Loucy (cell line): ENCODE measurements at regions not wholly inside any gene's neighbourhood (a gene's known extent, or its start where the extent isn't known, plus 50 kb on each side); places are given as distances from the start of the nearest gene placed in this dataset.

ENCODE experiments used
- H2AFZ ChIP-seq: fragments of 200-600 bp; sonication (generic); 2 replicates; pipeline ENCODE4 v1.6.0; 2016; ENCODE audit warnings: antibody characterized with exemption, mild to moderate bottlenecking, low read length, moderate library complexity
- H3F3A ChIP-seq: fragments of 200-600 bp; 2 replicates; pipeline ENCODE4 v1.6.0; 2016; ENCODE audit warnings: antibody characterized with exemption, low read depth, mild to moderate bottlenecking
- H3K27me3 ChIP-seq: fragments of 200-600 bp; sonication (generic); 2 replicates; pipeline ENCODE4 v1.6.1; 2014; ENCODE audit warnings: low read length, mild to moderate bottlenecking; ENCODE audit not compliant: insufficient read depth, poor library complexity, severe bottlenecking
- H3K36me3 ChIP-seq: fragments of 200-600 bp; sonication (generic); 2 replicates; pipeline ENCODE4 v1.6.1; 2016; ENCODE audit warnings: low read length; ENCODE audit not compliant: insufficient read depth
- H3K4me1 ChIP-seq: fragments of 200-600 bp; sonication (generic); 2 replicates; pipeline ENCODE4 v1.5.1; 2014; ENCODE audit warnings: low read length, mild to moderate bottlenecking; ENCODE audit not compliant: insufficient read depth, poor library complexity, severe bottlenecking
- H3K4me2 ChIP-seq: fragments of 200-600 bp; sonication (generic); 2 replicates; pipeline ENCODE4 v1.6.0; 2014; ENCODE audit warnings: antibody characterized with exemption, low read length, low read depth, mild to moderate bottlenecking; ENCODE audit not compliant: poor library complexity, severe bottlenecking
- H3K4me3 ChIP-seq: fragments of 200-600 bp; sonication (generic); 2 replicates; pipeline ENCODE4 v1.5.1; 2014; ENCODE audit warnings: low read length, mild to moderate bottlenecking, mixed read lengths; ENCODE audit not compliant: poor library complexity, severe bottlenecking
- H3K79me2 ChIP-seq: fragments of 200-600 bp; sonication (generic); 2 replicates; pipeline ENCODE4 v1.6.1; 2014; ENCODE audit warnings: low read length; ENCODE audit not compliant: insufficient read depth
- H3K9ac ChIP-seq: fragments of 200-600 bp; sonication (generic); 2 replicates; pipeline ENCODE4 v1.6.0; 2014; ENCODE audit warnings: mild to moderate bottlenecking, low read depth, low read length, moderate library complexity; ENCODE audit not compliant: poor library complexity, severe bottlenecking
- H3K9me2 ChIP-seq: fragments of 200-600 bp; sonication (generic); replicated peaks from 2 replicates; pipeline ENCODE4 v1.6.1; 2016; ENCODE audit warnings: low read depth, low read length, mixed read lengths
- H3K9me3 ChIP-seq: fragments of 200-600 bp; sonication (generic); 2 replicates; pipeline ENCODE4 v1.6.1; 2014; ENCODE audit warnings: mild to moderate bottlenecking, antibody characterized with exemption, low read length, low read depth; ENCODE audit not compliant: insufficient read depth
- H4K20me1 ChIP-seq: fragments of 200-600 bp; sonication (generic); 2 replicates; pipeline ENCODE4 v1.6.0; 2014; ENCODE audit warnings: antibody characterized with exemption, low read length, mild to moderate bottlenecking; ENCODE audit not compliant: insufficient read depth, poor library complexity, severe bottlenecking
- EZH2phosphoT487 ChIP-seq: fragments of 200-600 bp; IDR thresholded peaks from 2 replicates; pipeline ENCODE4 v1.6.1; 2018; ENCODE audit warnings: antibody characterized with exemption, mild to moderate bottlenecking, moderate library complexity, borderline replicate concordance
- TF ChIP-seq, protein P1 (sequence below): fragments of 200-600 bp; sonication (generic); conservative IDR thresholded peaks from 2 replicates; pipeline ENCODE4 v1.5.1; 2014; ENCODE audit warnings: mild to moderate bottlenecking, antibody characterized with exemption, low read length

DNA sequence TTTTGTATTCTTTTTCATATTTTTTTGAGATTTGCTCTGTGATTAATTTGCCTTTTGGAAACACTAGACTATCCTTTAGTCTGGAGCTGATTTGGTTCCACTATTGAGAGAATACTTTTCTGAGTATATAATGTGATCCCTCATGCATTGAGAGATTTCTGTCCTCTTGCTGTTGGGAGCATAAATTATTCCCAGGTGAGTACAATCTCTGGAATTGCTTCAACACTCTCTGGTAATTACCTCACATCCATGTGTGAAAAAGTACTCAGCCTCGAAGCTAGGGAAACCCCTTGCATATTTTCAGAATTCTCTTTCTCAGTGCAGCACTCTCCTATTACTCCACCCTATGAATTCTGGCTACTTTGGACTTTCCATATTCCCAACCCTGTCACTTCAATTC lies 550.0 kb downstream of the RAPGEF2 start:
- no peaks in the 10 kb centered on the region for H3K36me3 ChIP-seq
- no peak overlapping the region for H2AFZ ChIP-seq
- H3K4me3 ChIP-seq, result no peak overlapping the region
- no peaks in the 10 kb centered on the region for H3K79me2 ChIP-seq
- H3K27me3 ChIP-seq, result no peaks in the 10 kb centered on the region
- H3F3A ChIP-seq, result no peaks in the 10 kb centered on the region
- H3K4me1 ChIP-seq, result no peaks in the 10 kb centered on the region
- no peak overlapping the region for H3K4me2 ChIP-seq
- no peaks in the 10 kb centered on the region for H3K9me2 ChIP-seq
- no peaks in the 10 kb centered on the region for H4K20me1 ChIP-seq
- H3K9ac ChIP-seq, result no peak overlapping the region
- H3K9me3 ChIP-seq, result no peaks in the 10 kb centered on the region
- TF ChIP-seq, protein P1, sequence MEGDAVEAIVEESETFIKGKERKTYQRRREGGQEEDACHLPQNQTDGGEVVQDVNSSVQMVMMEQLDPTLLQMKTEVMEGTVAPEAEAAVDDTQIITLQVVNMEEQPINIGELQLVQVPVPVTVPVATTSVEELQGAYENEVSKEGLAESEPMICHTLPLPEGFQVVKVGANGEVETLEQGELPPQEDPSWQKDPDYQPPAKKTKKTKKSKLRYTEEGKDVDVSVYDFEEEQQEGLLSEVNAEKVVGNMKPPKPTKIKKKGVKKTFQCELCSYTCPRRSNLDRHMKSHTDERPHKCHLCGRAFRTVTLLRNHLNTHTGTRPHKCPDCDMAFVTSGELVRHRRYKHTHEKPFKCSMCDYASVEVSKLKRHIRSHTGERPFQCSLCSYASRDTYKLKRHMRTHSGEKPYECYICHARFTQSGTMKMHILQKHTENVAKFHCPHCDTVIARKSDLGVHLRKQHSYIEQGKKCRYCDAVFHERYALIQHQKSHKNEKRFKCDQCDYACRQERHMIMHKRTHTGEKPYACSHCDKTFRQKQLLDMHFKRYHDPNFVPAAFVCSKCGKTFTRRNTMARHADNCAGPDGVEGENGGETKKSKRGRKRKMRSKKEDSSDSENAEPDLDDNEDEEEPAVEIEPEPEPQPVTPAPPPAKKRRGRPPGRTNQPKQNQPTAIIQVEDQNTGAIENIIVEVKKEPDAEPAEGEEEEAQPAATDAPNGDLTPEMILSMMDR, result no peak
- no peak for TF ChIP-seq EZH2phosphoT487

DNA sequence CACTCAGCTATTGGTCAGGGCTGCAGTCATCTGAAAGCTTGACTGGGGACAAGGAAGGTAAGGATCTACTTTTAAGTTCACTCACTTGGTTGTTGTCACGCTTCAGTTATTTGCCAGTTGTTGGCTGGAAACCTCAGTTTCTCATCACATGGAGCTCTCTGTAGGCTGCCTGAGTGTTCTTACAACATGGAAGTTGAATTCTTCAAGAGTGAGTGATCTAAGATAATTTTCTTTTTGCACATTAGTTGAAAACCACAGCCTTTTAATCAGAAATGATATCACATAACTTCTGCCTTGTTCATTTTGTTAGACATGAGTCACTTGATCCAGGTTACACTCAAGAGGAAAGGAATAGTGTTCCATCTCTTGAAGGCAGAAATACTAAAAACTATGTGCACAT lies 552.7 kb downstream of the RAPGEF2 start:
- Histone ChIP-seq H3K4me1 (no peaks in the 10 kb centered on the region), H3K9ac (no peak overlapping the region), H3K4me2 (no peak overlapping the region), H2AFZ (no peak overlapping the region), H3K9me2 (no peaks in the 10 kb centered on the region), H3K79me2 (no peaks in the 10 kb centered on the region), H3K9me3 (no peaks in the 10 kb centered on the region), H3K4me3 (no peak overlapping the region), H4K20me1 (no peaks in the 10 kb centered on the region), H3K36me3 (no peaks in the 10 kb centered on the region), H3K27me3 (no peaks in the 10 kb centered on the region), H3F3A (no peaks in the 10 kb centered on the region)
- TF ChIP-seq, protein P1, result no peak
- TF ChIP-seq EZH2phosphoT487, result no peak

GRCh38 chr4:159669094-159669493 lies 566.2 kb downstream of the RAPGEF2 start:
- Histone ChIP-seq H3K36me3 (no peaks in the 10 kb centered on the region), H3K79me2 (no peaks in the 10 kb centered on the region), H4K20me1 (no peaks in the 10 kb centered on the region), H3K4me2 (no peak overlapping the region), H3K4me1 (no peaks in the 10 kb centered on the region), H3K27me3 (no peaks in the 10 kb centered on the region), H3K9me3 (no peaks in the 10 kb centered on the region), H2AFZ (no peak overlapping the region), H3F3A (no peaks in the 10 kb centered on the region), H3K4me3 (no peak overlapping the region), H3K9me2 (no peaks in the 10 kb centered on the region), H3K9ac (no peak overlapping the region)
- TF ChIP-seq, protein P1, result no peak
- no peak for TF ChIP-seq EZH2phosphoT487
